Adrenal gland (tissue), 5 donors: ENCODE measurements at regions not wholly inside any gene's neighbourhood (a gene's known extent, or its start where the extent isn't known, plus 50 kb on each side); places are given as distances from the start of the nearest gene placed in this dataset.

ENCODE experiments used
- CTCF ChIP-seq, 6 experiments: fragments of 450-650 bp in 4 of 6; fragments of 200-600 bp in 2 of 6; sonication (generic) in 1 of 6; IDR thresholded peaks; 1 replicate in 5 of 6; 2 replicates in 1 of 6; pipeline versions ENCODE4 v1.5.1 to v1.8.0; 2016 to 2021; ENCODE audit warnings: antibody characterized with exemption in 6 of 6, mild to moderate bottlenecking in 2 of 6, moderate library complexity in 1 of 6
- POLR2A ChIP-seq, 2 donors: fragments of 450-650 bp; IDR thresholded peaks; one replicate each; pipeline ENCODE4 v1.6.1; 2017; ENCODE audit warnings: antibody characterized with exemption in 2 of 2, mild to moderate bottlenecking in 2 of 2, moderate library complexity in 1 of 2
- donor health status: DM: no; HTN: no; CAD: no.

GRCh38 chr6:170117111-170117972 lies 173.5 kb downstream of the DLL1 start:
- no peak for TF ChIP-seq CTCF (IDR thresholded peaks at IDR 0.05)
- no peak for TF ChIP-seq POLR2A (IDR thresholded peaks at IDR 0.05)
